ENCODE measurements at regions not wholly inside any gene's neighbourhood (a gene's known extent, or its start where the extent isn't known, plus 50 kb on each side); places are given as distances from the start of the nearest gene placed in this dataset.
A peak's percentile ranks its signal among the peaks of the same experiment; 100 is the strongest.
"Not testable (repeated sequence)": the region's sequence is repeated elsewhere in the genome, so short reads cannot be mapped to it uniquely, and the experiment has no call there.

DNA sequence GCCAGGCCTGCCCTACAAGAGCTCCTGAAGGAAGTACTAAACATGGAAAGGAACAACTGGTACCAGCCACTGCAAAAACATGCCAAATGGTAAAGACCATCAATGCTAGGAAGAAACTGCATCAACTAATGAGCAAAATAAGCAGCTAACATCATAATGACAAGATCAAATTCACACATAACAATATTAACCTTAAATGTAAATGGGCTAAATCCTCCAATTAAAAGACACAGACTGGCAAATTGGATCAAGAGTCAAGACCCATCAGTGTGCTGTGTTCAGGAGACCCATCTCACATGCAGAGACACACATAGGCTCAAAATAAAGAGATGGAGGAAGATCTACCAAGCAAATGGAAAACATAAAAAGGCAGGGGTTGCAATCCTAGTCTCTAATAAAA is 119.0 kb upstream of the CARMIL1 start:
- DNase-seq (ENCODE audit: low spot score) = not testable (repeated sequence)

DNA sequence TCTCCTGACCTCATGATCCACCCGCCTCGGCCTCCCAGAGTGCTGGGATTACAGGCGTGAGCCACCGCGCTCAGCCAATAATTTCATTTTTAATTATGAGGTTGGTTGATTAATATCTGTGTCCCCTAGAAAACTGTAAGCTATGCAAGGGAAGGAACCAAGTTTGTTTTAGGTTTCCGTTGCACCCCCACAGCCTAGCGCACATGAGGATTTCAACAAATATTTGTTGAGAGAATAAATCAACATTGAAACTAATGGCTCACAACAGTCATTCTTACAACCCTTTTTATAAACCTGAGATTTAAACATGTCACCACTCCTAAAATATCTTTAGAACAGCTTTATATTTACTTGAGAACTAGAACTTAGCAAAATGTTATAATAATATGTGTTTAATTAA is 114.0 kb upstream of the CARMIL1 start:
- no peak for DNase-seq (ENCODE audit: low spot score)

DNA sequence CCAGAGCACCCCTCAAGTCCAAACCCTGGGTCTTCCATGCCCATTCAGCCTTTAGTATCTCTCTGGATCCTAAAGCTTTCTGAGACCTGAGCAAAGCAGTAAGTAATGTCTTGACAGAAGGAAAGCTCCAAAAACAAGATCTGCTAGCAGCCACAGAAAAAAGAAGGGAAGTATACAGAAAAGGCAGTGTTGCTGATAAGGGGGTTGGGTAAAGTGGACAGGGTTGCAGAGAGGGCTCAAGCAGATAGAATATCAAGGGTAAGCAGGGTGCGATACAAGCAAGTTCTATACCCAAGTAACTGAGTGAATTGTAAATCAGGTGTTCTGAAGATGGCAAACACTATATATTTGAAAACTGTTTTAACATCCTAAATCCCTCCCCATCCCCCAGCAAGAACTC is 113.4 kb upstream of the CARMIL1 start:
- no peak for DNase-seq (ENCODE audit: low spot score)

DNA sequence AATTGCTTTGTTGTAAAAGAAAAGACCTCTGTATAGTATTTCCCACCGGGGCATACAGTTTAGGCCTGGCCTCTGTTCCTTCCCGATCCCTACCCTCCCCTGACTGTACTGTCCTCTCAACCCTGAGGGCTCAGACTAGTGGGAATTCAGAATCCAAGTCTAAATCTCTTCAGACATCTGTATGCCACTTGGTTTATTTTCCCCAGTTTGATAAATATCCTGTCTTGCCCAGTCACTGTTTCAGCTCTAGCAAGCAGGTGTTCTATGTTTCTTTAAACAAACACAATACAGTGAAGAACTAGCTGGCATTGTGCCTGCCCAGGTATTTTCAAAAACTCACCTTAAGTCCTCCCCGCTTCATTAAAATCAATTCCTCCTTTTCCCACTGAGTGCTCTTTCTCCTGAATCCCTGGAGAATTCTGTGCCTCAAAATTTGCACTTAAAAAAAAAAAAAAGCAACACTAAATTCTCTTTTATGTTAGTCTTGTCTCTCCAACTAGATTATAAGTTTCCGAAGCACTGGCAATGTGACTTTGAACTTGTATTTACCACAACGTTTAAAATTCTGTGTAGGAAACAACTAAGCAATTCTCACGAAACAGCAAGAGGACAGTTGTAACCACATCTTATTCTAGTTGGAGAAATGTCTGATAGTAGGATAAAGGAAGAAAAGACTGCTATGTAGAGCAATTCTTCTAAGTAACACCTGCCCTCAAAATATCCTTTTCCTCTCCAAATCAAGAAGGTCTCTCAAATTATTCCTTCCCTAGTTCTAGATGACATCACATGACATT is 112.0 kb upstream of the CARMIL1 start:
- DNase-seq (ENCODE audit: low spot score) = no peak

DNA sequence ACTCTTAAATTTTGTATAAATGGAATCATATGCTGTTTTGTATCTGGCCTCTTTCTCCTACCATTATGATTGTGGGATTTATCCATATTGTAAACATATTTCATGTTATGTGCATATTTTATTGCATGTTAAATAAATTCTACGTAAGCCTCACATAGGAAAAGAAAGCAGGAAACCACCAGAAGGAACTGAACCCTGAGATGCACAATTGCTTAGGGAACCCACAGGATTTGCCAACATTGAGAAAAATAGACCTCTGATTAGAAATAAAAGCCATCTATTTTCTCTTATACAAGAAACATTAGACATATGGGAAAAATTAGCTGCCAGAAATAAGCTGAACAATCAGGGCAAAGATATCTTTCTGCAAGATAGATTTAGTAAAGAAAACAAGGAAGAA is 111.2 kb upstream of the CARMIL1 start:
- no peak for DNase-seq (ENCODE audit: low spot score)

DNA sequence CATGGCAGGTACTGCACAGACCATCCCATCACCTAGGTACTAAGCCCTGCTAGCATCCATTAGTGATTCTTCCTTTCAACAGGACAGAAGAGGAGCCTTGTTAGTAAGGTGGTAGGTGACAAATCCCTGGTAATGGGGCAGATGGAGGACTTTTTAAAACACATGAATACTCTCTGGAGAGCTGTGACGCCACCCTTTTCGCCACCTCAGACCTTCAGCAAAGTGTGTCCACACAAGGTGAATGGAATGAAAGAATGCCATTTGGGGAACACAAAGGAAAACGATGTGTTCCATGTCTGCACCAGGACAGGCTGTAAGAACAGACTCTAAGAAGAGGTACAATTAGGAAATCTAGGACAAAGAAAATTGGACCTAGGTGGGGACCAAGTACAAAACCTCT is 110.5 kb upstream of the CARMIL1 start:
- DNase-seq (ENCODE audit: low spot score) = no peak

DNA sequence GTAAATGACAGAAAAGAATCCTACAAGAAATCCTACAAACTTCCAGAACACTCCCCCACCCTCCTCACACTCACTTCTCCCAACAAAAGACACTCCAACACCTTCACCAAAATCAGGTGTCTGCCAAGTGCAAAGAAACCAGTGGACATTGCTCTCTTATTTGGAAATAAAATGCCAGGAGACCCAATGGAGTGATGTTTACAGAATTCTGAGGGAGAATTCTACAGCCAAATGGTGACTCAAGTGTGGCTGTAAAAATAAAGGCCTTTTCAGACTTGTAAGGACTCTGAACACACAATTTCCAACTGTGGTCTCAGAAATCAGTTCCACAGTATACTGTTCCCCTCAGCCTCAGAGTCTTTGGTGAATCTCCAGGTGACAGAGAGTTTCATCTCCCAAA is 109.6 kb upstream of the CARMIL1 start:
- no peak for DNase-seq (ENCODE audit: low spot score)

DNA sequence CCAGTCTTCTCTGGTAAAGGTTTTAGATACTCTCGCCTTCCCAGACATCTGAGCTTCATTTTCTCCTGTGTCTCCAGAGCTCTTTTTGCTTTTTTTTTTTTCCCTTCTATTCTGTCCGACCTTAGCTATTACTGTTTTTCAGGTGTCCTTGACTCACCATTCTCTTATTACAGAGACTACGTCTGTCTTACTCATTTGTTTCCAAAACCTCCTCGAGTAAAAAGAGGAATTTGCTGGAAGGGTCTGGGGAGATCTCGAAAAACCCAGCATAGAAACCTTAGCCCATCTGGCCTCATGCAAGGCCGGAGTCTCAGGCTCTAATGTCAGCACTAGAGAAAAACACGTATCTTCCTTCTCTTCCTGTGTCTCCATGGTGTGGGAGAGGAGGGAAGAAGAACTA is 109.2 kb upstream of the CARMIL1 start:
- no peak for DNase-seq (ENCODE audit: low spot score)

DNA sequence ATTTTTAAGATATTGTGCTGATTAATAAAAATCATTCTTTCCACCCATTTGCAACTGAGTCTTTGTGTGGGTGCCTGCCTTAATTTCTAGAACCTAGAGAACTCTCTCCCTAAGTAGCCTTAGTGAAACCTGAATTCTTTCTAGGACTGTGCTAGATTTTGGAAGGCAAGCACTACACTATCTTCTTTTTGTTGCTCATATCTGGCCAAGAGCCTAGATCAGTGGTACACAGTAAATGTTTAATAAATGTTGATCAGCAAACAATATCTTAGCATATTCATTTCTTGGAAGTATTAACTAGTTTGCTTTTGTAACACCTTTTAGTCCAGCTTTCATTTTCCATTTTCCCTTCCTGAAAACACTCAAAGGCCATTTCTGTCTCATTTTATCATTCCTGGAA is 108.5 kb upstream of the CARMIL1 start:
- no peak for DNase-seq (ENCODE audit: low spot score)

DNA sequence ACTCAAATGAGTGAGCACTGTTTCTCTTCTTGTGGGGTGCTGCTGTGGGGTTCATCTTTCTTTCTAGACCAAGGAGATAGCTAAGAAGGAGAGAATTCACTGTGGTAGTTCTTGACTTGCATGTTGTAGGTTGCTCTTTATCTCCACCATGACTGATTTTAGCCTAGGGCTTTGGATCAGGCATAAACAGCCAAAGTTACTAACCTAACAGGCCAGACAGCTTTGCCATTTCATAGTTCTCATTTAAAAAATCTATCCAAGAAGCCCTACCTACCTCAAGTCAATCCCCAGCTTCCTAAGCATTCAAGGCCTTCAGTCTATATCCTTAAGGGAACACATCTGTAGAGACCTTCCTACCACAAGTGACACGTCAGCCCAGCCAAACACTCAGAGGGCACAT is 107.9 kb upstream of the CARMIL1 start:
- DNase-seq (ENCODE audit: low spot score) = no peak

DNA sequence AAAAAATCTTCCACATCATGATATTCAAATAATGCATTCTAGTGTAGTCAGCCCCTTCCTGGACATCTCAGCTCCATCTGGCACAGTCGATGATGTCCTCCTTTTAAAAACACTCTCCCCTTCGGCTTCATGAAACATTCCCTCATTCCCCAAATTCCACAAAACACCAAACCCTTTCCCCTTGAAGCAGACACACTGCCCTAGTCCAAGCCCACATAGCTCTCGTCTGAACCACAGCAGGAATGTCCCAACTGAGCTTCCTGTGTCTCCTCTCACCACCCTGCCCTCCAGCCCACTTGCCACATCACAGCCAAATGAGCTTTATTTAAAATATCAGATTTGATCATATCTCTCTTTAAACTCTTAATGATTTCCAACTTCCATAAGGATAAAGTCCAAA is 106.4 kb upstream of the CARMIL1 start:
- DNase-seq (ENCODE audit: low spot score) = peak; percentile 79

DNA sequence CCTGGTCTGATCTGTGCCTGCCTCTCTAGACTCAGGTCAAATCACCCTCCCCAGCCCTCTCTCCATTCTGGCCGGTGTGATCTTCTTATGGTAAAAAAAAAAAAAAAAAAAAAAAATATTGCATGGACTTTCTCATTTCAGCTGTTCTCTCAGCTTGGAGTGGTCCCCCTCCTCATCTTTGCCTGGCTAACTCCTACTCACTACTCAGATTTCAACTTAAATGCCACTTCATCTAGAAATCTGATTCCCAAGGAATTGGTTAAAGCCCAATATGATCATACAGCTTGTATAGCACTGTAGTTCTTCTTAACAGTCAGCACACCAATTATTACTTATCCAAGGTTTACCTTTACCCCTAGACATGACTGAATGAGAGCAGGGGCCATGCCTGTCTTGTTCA is 105.9 kb upstream of the CARMIL1 start:
- DNase-seq (ENCODE audit: low spot score) = no peak

DNA sequence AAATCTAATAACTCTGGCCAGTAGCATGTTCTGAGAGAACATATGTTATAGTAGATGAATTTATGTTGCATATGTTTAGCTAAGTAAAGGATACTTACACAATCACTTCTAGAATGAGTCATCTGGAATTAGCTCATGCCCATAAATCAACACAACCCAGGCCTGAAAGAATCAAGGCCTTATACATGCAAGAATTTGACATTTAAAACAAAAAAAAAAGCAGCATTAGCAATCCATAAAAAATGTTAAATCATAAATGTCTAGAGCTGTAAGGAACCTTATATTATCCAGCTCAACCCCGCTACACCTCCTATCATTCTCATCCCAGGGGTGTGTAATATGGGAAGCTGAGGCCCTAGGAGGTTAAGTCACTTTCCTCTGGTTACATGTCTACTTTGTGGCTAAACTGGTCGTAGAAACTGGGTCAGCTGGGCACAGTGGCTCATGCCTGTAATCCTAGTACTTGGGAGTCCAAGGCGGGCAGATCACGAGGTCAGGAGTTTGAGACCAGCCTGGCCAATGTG is 105.2 kb upstream of the CARMIL1 start:
- DNase-seq (ENCODE audit: low spot score) = peak; percentile 60

DNA sequence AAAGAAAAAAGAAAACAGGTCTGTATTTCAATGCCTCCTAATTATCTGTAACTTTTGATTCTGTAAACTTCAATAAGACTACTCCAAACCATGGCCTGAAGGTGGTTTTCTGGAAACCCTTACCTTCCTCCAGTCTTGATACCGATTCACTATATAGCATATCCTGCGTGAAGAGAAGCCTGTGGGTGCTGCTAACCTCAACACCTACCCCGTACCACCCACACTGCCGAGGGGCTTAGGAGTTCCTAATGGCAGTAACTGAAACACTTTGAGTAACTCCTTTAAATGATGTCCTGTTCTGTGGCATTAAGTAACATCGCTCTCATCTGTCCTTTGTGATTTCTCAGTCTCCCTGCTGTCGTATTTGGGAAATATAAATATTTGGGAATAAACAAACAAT is 104.5 kb upstream of the CARMIL1 start:
- no peak for DNase-seq (ENCODE audit: low spot score)

DNA sequence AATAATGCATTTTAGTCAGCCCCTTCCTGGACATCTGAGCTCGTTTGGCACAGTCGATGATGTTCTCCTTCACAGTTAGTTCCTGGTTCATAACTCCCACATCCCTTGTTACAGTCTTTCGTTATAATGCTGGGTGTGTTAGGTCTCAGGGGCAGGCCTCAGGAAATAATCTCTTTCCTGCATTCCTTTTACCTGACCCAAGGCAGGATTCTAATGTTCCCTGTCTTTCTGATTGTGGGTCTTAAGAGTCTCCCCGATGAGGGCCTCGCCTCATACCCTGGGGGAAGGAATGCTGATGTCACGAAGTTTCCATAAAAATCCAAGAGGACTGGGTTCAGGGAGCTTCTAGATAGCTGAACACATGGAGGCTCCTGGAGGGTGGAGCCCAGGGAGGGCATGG is 104.0 kb upstream of the CARMIL1 start:
- no peak for DNase-seq (ENCODE audit: low spot score)

DNA sequence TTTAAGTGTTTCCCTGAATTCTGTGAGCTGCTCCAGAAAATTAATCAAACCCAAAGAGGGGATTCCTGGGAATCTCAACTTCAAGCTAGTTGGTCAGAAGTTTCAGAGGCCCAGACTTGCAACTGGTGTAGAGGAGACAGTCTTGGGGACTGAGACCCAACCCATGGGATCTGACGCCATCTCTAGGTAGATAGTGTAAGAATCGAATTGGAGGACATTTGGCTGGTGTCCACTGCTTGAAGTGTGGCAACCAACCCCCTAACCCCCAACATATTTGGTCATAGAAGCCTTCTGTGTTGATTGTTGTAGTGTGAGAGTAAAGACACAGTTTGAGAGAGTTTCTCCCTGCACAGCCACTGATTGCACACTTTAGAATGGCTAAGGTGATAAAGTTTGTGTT is 103.5 kb upstream of the CARMIL1 start:
- DNase-seq (ENCODE audit: low spot score) = no peak

DNA sequence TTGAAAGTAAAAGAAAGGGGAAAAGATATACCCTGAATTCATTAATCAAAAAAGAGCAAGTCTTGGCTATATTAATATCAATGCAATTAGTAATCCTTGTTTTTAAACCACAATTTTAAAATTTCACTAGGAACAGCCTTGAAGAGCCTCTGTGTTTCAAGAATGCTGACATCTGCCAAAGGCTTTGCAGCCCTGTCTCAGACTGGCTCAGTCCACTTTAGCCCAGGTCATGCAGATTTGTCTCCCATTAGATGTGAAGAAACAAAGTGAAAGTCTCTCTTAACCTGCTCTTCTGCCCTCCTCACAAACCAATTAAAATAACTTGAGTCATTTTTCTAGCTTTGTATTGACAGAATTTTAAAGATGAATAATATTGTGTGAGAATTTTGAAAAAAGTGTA is 102.7 kb upstream of the CARMIL1 start:
- DNase-seq (ENCODE audit: low spot score) = no peak

DNA sequence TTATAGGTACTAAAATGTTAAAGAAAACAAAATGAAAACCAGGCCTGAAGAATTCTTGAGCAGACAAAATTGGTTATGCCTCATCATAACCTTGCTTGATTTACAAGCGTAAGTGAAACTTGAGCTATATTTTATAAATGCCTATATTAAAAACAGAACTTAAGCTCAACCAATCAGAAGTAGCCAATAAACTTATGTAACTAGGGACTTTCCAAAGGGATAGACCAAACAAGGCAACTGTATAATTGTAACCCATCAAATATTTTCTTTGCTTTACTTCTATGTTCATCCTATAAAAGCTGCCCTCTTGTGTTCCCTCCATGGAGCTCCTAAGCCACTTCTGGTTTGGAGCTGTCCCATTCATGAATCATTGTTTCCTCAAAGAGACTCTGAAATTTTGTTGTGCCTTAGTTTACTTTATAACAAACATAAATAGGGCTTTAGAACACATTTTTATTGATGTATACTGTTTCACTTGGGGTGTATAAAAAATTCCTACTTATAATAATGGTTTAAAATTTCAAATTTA is 101.6 kb upstream of the CARMIL1 start:
- DNase-seq (ENCODE audit: low spot score) = no peak

DNA sequence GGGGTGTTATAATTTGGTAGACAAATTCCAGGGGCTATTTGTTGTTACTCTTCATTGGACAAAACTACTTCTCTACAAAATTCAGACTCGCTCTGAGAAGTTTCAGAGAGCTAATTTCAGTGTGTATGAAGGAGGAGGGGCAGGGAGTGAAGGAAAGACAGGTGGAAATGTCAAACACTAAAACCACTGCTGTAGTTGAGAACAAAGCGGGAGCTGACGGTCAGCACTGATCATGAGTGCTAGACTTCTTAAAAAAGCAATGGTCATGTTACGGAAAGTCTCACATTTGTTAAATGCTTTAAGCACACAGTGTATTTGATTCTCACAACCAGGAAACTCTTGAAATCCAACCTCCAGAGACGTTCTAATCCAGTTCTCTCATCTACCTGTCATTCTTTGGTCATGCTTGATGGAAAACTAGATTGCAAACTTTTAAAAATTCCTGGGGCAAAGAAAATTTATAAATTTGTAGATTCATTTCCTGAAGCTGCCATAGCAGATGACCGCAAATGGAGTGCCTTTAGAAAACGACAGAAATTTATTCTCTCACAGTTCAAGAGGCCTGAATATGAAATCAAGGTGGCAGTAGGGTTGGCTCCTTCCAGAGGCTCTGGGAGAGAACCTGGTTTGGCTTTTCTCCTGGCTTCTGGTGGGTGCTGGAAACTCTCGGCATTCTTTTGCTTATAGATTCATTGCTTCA is 100.7 kb upstream of the CARMIL1 start:
- DNase-seq (ENCODE audit: low spot score) = no peak

DNA sequence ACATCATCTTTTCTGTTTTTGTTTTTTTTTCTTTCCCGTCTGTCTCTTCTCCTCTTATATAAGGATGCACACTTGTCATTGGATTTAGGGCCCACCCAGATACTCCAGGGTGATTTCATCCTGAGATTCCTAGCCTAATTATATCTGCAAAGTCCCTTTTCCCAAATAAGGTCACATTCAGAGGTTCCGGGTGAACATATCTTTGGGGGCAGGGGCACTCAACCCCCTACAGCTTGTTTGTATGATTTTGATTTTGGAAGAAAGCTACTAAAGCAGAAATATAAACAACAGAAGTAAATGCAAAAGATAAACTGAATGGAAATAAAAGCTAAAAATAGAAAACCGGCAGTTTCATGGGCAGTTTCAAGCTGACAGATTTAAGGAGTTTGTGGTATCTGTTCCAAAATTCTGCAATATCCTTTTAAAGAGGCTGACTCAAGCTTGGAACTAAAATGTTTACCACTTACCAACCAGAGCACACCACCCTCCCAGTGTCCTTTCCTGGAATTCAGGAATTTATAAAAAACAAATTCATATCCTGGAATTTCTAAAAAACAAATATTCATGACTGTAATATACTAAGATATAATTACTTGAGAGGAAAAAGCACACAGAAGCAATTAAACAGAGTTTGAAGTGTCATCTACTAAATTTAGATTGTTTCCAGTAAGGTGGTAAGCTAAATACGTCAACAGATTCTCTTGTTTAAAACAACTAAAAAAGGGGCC is 100.0 kb upstream of the CARMIL1 start:
- peak; percentile 65 for DNase-seq (ENCODE audit: low spot score)

DNA sequence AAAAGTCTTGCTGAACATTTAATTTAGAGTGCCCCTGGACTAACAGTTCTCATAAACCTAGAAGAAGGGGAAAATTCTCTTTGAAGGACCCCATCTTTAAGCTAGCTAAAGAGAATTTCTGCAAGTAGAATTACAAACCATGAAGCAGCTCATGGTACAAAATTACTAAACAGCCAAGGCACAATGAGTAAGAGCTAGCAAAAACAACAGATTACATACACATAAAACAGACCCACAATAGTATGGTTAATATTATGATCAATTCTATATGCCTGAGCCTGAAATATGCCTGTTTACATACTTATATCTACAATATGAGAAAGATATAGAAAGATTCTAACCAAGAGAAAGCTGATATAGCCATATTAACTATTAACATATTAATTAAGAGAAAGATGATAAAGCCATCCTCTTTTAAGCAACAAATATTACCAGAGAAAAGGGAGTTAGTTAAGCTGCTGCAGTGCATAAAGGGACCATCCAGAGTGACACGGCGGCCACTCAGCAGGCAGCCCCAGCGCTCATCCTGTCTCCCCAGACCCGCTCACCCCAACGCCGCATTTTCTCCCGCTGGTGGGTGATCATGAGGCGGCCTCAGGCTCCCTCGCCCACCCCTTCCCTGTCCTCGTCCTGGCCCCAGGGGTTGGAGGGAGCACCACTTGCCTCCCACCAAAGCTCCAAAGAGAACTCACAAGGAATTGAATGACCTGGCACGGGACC is 98.4 kb upstream of the CARMIL1 start:
- DNase-seq (ENCODE audit: low spot score) = no peak

DNA sequence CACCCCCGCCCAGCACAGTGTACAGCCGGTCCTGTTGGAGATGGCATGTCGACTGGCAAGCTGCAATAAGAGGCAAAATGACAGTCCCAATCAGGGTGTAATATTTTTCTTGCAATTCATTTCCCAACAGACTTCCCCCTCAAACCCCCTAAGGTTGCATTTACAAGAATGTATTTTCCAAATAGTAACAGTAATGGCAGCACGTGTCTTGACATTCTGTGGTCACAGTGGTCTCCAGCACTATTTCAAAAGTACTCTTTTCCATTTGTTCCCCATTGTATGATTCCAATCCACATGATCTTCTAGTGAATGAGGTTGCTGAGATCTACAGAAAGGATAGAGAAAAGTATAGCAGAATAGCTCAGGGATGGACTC is 97.8 kb upstream of the CARMIL1 start:
- DNase-seq (ENCODE audit: low spot score) = no peak

Data from AG08396 (cell line).